NOMO-1 (cell line): ENCODE measurements at regions not wholly inside any gene's neighbourhood (a gene's known extent, or its start where the extent isn't known, plus 50 kb on each side); places are given as distances from the start of the nearest gene placed in this dataset.

Source experiments
- DNase-seq, 2 experiments: peaks; one replicate each; lab custom pipeline; 2025; ENCODE audit not compliant: unreplicated experiment in 2 of 2; lab: John Stamatoyannopoulos, UW

GRCh38 chr13:33462109-33462508, 176.6 kb upstream of the STARD13 start:
- DNase-seq: no peak

- no peak for DNase-seq
Measured at GRCh38 chr13:33464345-33464744, 178.8 kb upstream of the STARD13 start.

- DNase-seq: no peak
Measured at GRCh38 chr13:33466262-33466661, 180.7 kb upstream of the STARD13 start.

GRCh38 chr13:33467556-33467955, 182.0 kb upstream of the STARD13 start:
- DNase-seq: no peak

- DNase-seq: no peak
Measured at GRCh38 chr13:33471204-33471603, 185.6 kb upstream of the STARD13 start.

GRCh38 chr13:33472446-33472845, 186.9 kb upstream of the STARD13 start:
- no peak for DNase-seq

GRCh38 chr13:33479105-33479504, 193.6 kb upstream of the STARD13 start:
- no peak for DNase-seq

- DNase-seq: no peak
Measured at GRCh38 chr13:33480561-33480960, 195.0 kb upstream of the STARD13 start.

- DNase-seq: no peak
Measured at GRCh38 chr13:33483471-33483870, 197.9 kb upstream of the STARD13 start.

GRCh38 chr13:33485247-33485646, 199.7 kb upstream of the STARD13 start:
- DNase-seq: no peak

- DNase-seq: peak; percentile 77 to 84
Measured at GRCh38 chr13:33487575-33488243, 202.2 kb upstream of the STARD13 start.

- no peak for DNase-seq
Measured at GRCh38 chr13:33489563-33489962, 204.0 kb upstream of the STARD13 start.

- DNase-seq: no peak
Measured at GRCh38 chr13:33490461-33491327, 205.1 kb upstream of the STARD13 start.

- DNase-seq: no peak
Measured at GRCh38 chr13:33493672-33494365, 208.3 kb upstream of the STARD13 start.

GRCh38 chr13:33494596-33495204, 209.1 kb upstream of the STARD13 start:
- no peak for DNase-seq

- no peak for DNase-seq
Measured at GRCh38 chr13:33496336-33496735, 210.8 kb upstream of the STARD13 start.

- no peak for DNase-seq
Measured at GRCh38 chr13:33497146-33497845, 211.7 kb upstream of the STARD13 start.

- no peak for DNase-seq
Measured at GRCh38 chr13:33508060-33508459, 222.5 kb upstream of the STARD13 start.

- DNase-seq: no peak
Measured at GRCh38 chr13:33509642-33510229, 224.2 kb upstream of the STARD13 start.

GRCh38 chr13:33510350-33510970, 224.9 kb upstream of the STARD13 start:
- DNase-seq: no peak
